ENCODE measurements at regions not wholly inside any gene's neighbourhood (a gene's known extent, or its start where the extent isn't known, plus 50 kb on each side); places are given as distances from the start of the nearest gene placed in this dataset.

- no peak for TF ChIP-seq SP1 (IDR thresholded peaks at IDR 0.05)
- TF ChIP-seq GABPA (IDR thresholded peaks at IDR 0.05 in 1 of 2, conservative IDR thresholded peaks at IDR 0.05 in 1 of 2) = no peak
- no peak for TF ChIP-seq RAD21 (IDR thresholded peaks at IDR 0.05)
- TF ChIP-seq CTCF (IDR thresholded peaks at IDR 0.05; ENCODE audit: low read depth, low read length, missing input control) = no peak
- no peak for TF ChIP-seq ATF3 (IDR thresholded peaks at IDR 0.05)
Observed at GRCh38 chr14:95466506-95466905, 49.9 kb downstream of the SYNE3 start.

Data from liver (tissue), 3 donors.